GM11168 (cell line): ENCODE measurements at regions not wholly inside any gene's neighbourhood (a gene's known extent, or its start where the extent isn't known, plus 50 kb on each side); places are given as distances from the start of the nearest gene placed in this dataset.
"Not testable (repeated sequence)": the region's sequence is repeated elsewhere in the genome, so short reads cannot be mapped to it uniquely, and the experiment has no call there.

Experiments used
- in situ Hi-C: fragments of 300-500 bp; cut with MboI; formaldehyde crosslinking; loops from one replicate; pipeline ENCODE4 v1.12.0; 2022; ENCODE audit warnings: low sequenced_read_pairs; ENCODE audit not compliant: unreplicated experiment

DNA sequence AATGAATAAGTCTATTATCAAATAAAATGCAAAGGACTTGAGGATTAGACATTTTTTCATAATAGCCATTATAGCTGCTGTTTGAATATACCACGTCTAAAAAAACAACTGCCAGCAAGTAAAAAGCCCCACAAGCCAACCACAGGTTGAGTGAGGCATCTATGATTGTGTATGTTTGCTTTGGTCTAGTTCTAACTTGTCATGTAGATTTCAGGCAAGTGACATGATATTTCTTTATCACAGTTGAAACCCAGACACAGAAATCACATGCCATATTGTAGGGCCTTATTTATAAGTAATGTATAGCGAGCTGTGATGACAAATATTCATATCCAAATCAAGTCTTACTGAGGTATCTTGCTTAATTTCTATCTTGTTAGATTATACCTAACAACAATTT, 225.8 kb downstream of the EMP1 start:
- in situ Hi-C loops, result no loop called here

DNA sequence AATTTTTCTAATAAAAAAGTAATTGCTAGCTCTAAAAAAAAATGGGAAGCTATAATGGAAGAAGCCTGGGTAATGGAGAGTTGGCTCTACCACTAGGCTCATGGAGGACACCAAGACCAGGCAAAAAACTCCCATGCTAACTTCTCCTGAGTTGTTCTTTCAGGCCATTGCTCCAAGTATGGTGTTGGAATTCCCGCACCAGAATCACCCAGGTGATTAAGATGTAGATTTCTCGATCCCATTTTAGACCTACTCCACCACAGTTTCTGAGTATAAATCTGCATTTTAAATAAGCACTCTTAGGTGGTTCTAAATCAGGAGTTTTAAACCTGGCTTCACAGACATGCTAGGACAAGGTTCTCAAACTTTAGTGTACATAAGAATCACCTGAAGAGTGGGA, 221.0 kb downstream of the EMP1 start:
- in situ Hi-C loops, result no loop called here

DNA sequence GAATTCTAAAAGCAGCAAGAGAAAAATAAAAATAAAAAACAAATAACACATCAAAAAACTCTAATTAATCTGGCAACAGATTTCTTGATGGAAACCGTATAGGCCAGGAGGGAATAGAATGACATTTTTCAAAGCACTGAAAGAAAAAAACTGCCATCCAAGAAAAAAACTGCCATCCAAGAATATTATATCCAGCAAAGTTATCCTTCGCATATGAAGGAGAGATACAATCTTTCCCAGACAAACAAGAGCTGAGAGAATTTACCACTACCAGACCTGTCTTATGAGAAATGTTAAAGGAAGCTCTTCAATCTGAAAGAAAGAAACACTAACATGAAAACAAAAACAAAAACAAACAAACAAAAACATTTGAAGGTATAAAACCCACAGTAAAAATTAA, 214.8 kb downstream of the EMP1 start:
- in situ Hi-C loops, result no loop called here

DNA sequence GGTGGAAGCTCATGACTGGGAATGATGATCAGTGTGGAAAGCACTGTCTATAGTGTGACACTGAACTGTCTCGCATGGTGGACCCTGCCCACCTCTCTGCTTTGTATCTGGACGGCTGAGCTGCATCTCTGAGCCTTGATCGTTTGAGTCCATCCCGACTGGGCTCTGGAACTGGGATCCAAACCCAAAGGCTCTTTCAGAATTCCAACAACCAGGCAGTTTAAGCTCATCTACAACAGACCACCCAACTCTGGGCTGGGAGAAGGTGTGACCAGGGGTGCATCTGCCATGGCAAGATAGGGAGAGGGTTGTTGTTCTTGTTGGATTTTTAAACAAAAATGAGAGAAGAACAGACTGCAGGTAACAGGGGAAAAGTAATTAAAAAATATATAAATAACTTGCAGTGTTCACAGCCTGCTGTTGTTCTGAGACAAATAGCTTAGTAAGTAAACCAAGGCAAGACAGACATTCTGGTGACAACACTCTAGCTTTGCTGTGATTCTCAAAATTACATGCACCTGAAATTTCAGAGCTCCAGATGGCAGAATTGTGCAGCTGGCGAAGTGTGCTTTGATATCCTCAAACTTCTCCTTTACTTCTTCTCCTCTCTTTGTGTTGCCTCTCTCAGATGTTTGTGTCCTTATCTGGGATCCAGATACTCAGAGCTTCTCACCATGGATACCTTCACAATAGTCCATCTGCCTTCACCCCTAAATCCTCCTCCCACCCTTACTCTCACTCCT, 209.6 kb downstream of the EMP1 start:
- in situ Hi-C loops, result no loop called here

DNA sequence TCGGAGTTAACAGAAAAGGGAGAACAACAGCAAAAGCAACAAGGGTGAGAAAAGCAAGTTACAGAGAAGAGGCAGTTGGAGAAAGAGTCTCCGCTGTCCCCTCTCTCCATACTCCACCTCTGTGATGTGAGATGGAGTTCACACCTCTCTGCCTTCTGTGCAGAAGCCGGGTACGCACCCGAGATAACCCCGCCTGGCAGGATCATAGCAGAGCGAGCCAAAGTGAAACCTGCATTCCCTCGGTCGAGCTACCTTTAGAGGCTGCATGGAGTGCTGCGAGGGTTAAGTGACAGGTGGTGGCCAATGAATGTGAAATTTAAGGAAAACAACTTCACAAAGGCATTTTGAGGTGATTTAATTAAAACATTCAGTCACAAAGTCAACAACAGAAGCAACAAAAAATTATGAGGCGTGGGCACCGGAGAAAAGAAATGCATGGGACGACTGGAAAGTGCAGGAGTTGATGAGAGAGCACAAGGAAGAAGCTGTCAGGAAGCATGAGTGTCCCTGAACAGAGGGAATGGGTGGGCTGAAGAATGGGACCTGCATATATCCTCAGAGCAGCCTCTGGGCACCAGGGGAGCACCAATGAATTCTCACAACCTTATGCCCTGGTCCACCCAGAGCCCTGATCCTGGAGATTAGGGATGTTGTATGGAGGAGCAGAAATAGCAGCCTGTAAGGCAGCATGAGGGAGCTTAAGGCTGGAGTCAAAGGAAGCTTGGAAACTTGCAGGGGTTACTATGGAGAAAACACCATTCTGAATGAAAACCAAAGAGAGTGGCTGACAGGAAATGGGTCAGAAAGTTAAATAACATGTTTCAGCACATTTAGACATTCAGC, 208.3 kb downstream of the EMP1 start:
- in situ Hi-C loops, result no loop called here

DNA sequence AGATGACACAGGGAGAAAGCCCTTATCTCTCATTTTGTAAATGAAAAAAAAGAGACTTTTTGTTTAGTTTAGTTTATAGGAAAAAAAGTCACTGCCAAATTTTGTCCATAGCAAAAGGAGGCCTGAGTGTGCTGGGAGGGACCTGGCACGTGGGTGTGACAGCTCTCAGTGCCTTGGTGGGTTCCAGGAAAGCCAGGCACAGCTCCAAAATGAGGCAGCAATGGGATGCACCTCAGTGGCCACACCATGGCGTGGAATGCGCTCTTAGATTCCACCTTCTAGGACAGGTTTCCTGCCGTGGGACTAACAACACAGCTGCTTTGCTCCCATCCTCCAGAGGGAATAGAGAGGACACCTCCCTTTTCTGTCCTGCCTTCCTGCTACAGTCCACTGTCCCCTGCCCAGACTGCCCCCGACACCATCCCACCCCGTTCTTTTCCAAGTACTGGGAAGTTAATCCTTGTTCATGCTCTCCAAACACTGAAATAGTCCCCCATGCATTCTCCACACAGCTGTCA, 207.6 kb downstream of the EMP1 start:
- in situ Hi-C loops, result no loop called here

DNA sequence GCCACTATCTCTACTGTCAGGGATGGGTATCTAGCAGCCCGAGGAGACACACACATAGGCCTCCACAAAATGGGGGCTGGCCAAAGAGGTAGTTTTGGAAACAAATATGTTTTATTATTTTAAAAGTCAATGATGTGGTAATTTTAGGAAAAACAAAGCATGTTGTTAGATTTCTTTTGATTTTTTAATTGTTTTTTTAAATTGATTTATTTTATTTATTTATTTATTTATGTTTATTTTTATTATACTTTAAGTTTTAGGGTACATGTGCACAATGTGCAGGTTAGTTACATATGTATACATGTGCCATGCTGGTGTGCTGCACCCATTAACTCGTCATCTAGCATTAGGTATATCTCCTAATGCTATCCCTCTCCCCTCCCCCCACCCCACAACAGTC, 194.8 kb downstream of the EMP1 start:
- in situ Hi-C loops, result not testable (repeated sequence)

DNA sequence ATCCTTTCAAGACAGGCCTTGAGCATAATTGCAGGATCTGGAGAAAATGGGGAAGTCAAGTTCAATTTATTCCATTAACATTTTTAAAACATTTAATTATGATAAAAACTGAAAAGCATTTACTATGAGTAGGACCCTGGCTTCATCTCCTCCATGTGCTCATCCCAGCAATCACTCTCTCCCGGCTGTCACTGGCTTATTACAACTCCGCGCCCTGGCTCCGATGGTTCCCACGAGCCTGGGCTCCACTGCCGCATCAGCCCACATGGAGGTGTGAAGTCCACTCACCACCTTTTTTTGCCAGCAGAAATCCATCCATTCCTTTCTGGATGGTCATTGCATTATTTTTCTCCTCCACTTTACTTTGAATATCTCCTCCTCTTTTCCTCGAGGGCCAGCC, 194.4 kb downstream of the EMP1 start:
- in situ Hi-C loops, result no loop called here

DNA sequence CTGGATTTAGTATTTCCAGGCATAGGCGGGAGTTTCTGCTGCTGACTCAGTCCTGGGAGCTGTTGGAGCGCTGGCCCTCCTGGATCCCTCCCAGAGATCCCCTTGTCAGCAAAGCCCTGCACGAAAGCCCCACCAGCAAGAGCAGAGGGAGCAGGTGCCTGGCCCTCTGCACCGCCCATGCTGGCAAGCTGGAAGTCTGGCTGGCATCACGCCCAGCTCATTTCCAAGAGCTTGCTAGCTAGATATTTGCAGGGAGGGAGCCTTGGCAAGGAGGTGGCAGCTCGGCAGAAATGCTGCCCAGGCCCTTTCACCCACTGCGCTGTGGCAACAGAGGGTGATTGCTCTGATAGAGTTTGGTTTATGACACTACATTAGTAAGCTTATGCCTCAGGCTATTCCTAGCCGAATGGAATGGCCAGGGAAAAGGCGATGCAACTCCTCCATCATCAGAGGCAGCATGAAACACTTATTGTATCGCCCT, 193.9 kb downstream of the EMP1 start:
- in situ Hi-C loops, result no loop called here

DNA sequence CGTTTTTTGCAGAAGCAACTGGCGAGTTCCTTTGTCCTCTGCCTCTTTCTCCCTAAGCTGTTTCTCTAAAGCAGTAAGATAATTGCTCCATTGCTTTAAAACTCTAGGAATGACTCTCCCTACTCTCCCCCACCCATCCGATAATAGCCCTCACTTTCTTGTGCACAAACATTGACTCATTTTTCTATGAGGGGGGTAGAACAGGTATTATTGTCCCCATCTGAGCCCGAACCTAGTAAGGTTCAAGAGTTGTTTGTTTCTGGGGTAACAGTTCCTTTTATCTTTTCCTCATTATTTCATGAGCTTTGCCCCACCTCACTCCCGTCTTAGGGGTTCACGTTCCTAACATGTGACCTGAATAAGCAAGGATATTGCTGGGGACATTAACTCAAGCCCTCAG, 190.6 kb downstream of the EMP1 start:
- in situ Hi-C loops, result no loop called here

DNA sequence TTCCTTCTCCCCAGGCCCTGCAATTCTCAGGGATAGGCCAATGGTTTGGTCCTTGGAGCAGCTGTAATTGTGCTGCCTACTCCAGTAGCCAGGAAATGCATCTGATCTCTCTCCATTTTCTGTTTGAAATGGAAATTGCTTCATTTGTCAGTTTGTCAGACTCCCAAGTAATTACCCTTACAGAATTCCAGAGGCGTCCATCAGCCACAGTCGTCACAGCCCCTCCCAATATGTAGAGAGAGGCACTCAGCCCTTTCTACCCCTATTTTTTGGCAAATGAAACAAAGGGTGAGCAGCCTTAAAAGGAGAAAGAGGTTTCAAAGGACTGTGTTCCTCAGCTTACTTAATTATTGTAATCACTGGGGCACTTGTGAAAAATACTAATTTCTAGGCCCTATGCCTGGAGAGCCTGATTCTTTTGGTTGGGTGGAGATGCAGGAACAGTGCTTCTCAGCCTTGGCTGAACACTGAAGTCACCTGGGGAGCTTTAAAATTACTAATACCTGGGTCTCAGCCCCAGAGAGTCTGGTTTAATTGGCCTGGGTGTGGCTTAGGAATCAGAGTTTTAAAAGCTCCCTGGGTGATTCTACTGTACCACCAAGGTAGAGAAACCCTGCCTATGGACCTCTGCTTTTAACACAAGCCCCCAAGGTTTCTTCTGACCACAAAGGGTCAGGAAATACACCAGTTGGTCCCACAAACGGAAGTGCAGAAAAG, 190.0 kb downstream of the EMP1 start:
- in situ Hi-C loops, result no loop called here

DNA sequence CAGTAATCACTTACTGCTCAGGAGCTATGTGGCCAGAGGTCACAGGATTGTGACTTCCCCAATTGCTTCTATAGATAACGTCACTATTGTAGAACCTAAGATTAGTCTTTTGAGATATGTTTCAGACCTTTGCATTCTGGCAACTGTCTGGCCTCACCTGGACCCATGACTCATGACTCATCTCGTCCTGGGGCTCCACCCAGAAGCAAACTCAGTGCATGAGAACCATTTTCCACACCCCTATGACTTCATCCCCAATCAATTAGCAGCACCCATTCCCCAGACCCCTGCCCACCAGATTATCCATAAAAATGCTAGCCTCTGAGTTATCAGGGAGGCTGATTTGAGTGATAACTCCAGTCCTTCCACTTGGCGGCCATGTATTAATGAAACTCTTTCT, 186.9 kb downstream of the EMP1 start:
- in situ Hi-C loops, result no loop called here

DNA sequence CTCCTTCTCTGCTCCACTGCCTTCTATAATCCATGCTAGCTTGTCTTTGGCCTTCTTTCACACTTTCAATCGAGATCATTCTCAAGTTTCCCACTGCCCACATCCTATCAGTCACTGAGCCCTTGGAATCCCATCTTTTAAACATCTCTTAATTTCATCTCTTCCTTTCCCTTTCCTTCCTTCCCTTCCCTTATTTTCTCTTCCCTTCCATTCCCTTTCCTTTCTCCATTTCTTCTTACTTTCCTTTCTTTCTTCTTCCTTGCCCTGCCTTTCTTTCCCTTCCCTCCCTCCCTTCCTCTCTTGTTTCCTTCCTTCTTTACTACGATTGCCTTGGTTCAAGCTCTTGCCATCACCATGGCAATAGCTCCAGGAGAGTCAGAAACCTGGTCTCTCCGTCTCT, 183.8 kb downstream of the EMP1 start:
- in situ Hi-C loops, result no loop called here

DNA sequence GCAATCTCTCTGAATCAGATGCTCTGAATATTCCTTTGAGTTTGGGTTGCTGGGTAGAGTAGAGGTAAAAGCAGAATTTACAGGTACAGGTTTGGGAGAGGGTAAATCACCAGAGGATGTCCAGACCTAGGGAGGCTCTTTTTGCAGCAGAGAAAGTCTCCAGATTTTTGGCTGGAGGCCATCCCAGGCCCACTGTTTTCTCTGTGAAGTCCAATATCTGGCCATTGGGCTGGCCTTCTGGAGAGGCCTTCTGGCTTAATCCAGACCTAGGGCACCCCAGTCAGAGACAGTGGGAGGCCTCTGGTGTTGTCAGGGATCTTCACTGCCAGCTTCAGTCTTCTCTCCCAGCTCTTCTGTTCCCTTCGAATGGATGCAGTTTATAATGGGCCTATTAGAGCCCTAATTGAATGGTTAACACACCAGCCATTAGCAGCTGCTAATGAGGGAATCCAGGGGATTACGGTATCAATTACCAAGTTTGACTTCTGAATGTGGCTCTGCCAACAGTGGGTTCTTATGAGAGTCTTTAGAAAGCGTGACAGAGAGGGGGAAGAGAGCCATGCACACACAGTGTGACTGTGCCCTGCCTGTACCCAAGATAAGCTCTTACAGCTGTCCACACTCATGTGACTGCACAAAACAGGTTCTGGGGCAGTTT, 183.1 kb downstream of the EMP1 start:
- in situ Hi-C loops, result no loop called here

DNA sequence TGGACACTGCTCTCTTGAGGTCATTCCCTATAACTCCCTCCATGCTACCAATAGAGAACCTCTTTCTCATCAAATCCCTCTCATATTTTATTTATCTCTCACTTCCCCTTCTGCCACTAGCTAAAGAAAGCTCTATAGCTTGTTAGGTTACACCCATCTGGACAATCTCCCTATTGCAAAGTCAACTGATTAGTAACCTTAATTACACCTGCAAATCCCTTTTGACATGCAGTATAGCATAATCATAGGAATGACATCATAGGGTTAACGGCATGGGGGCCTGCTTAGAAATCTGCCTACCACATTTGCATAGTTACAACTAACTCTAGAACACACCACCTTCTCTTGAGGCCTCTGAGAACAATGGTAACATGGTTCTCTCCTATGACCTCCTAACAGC, 181.2 kb downstream of the EMP1 start:
- in situ Hi-C loops, result no loop called here

DNA sequence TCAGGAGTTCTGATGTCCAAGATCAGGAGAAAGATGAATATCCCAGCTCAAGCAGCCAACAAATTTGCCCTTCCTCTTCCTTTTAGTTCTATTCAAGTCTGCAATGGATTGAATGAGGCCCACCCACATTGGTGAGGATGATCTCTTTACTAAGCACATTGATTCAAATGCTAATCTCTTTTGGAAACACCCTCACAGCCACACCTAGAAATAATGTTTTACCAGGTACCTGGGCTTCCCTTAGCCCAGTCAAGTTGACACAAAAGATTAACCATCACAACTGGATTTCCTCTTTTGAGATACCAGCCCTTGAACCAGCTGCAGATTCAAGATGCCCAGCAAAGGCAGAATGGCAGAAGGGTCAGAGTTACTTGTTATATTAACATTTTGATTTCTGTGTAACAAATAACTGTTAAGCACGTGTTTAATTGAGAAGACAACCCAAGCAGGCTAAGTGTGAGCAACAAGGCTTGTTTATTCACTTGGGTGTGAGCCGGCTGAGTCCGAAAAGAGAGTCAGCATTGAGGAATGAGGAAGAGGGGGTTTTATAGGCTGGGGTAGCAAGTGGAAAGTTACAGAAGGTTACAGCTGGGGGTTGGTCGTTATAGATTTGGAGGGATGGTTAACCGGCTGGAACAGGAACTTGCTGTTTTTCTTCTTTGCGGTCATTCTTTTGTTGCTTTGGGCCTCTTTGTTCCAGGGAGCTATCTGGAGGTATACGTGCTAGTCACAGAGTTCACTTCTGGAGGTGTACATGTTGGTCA, 180.3 kb downstream of the EMP1 start:
- in situ Hi-C loops, result no loop called here

DNA sequence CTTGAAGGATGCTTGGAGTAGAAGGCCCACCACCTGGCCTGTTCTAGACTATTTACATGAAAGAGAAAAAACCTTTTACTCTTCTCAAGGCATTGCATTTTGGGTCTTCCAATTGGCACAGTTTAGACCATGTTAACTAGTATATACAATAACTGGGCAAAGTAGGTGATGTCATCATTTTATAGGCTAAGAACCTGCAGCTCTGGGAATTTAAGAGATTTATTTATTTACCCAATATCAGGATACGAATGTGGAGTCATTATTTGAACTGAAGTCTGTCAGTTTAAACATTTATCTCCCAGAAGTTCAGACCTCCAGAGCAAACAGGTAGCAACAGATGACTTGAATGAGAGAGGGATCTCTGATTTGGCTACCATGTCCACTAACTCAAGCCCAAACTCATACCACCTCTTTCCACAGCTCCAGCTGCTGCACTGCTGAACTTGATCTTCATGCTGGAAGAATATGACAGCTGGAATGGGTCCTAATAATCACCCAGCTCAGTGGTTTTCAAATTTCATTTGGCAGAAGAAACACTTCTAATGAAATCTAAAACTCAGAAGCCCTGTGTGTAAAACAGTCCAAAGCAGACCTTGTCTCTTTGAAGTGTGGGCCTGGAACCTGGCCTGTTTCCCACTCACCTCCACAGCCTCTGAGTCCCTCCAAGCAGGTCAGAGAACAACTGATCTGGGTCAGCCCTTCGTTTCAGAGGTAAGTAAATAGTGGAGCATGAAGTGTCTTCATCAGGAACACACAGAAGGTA, 179.2 kb downstream of the EMP1 start:
- in situ Hi-C loops, result no loop called here

DNA sequence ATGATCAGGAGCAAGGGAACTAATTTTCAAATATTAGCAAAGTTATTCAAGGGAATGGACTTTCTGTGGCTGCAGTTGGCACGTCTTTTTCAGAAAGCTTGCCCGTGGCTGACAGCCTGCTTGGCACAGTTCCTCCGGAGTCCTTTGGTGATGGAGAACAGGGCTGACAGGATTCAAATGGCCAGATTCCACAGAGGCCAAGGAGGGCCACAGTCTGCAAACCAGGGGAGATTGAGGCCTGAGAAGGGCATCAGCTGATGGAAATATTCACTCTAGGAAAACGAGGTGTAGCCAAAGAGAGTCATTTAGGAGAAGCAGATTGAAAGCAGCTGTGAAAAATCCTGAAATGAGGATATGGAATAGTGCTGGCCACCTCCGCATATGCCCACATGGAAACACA, 178.3 kb downstream of the EMP1 start:
- in situ Hi-C loops, result loop anchor here (25.0 kb wide), 1 partner anchor 288 kb away; no protein-coding TSS in a partner anchor

DNA sequence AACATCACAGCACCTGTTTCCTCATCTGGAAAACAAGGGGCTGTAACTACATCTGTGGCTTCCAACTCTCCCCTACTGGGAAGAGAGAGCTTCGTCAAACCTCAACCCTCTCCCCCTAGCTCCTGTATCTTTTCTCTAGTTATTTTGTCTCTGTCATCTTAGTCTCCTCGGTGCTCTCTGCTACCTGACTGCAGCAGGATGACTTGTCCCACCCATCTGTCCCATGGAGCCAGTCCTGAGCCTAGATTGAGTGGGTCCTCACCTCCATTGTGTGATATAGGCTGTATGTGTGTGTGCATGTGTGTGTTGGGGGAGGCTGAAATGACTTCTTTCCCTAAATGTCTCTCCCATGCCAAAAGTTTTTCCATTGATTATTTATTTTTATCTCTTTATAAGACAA, 177.3 kb downstream of the EMP1 start:
- in situ Hi-C loops, result loop anchor here (25.0 kb wide), 1 partner anchor 288 kb away; no protein-coding TSS in a partner anchor
